ENCODE measurements at regions not wholly inside any gene's neighbourhood (a gene's known extent, or its start where the extent isn't known, plus 50 kb on each side); places are given as distances from the start of the nearest gene placed in this dataset.

DNA sequence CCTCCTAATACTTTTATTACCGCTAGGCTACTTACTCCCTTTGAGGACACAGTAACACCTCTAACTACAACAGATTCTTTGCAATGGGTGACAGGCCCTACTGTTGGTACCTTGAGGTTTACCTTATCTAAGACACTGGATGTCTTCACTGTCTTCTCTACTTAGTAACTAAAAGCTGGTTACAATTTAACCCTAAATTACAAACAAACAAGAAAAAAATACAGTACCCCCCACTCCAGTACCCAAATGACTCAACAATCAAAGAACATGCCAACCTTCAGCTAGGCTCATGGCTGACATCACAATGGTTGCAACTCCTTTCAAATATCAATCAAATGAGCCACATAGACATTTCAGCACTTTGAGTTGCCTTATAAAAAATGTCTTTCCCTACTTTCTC, 198.0 kb downstream of the GUCY2F start:
- no peaks in the 10 kb centered on the region for H3K27me3 Mint-ChIP-seq (ENCODE audit: low read depth)
- Histone ChIP-seq H2BK5ac (ENCODE audit: insufficient read length, low read length) (no peak overlapping the region), H3K27me3 (ENCODE audit: insufficient read depth, low read length) (no peaks in the 10 kb centered on the region), H3T11ph (ENCODE audit: low read length) (no peak overlapping the region), H3K14ac (ENCODE audit: insufficient read depth, low read length) (no peak overlapping the region), H4K8ac (replicated peaks; ENCODE audit: insufficient read length, low read depth, low read length) (no peak overlapping the region), H2BK15ac (ENCODE audit: low read depth, low read length) (no peak overlapping the region), H2AFZ (ENCODE audit: low read length) (no peak overlapping the region), H3K79me1 (ENCODE audit: insufficient read depth, low read depth, low read length, poor library complexity, severe bottlenecking) (no peaks in the 10 kb centered on the region), H3K18ac (ENCODE audit: insufficient read length, low read depth, low read length) (no peak overlapping the region), H2BK120ac (ENCODE audit: low read depth, low read length, poor library complexity, severe bottlenecking) (no peak overlapping the region), H4K91ac (ENCODE audit: insufficient read length, low read depth, low read length) (no peak overlapping the region), H3K23ac (ENCODE audit: insufficient read length, low read depth, low read length) (no peak overlapping the region), H3K23me2 (ENCODE audit: insufficient read length, low read depth, low read length, poor library complexity, severe bottlenecking) (no peaks in the 10 kb centered on the region), H3K4me2 (ENCODE audit: insufficient read depth, insufficient read length, low read length) (no peak overlapping the region), H3K4me1 (ENCODE audit: insufficient read depth, low read length) (peaks cover 3% of the 10 kb centered on the region), H3K4ac (ENCODE audit: low read depth, low read length) (no peak overlapping the region), H3K79me2 (ENCODE audit: insufficient read depth, low read length) (no peaks in the 10 kb centered on the region), H2AK5ac (ENCODE audit: insufficient read length, low read length) (no peak overlapping the region), H2BK20ac (ENCODE audit: low read depth, low read length, poor library complexity, severe bottlenecking) (no peak overlapping the region), H4K20me1 (ENCODE audit: control insufficient read depth, insufficient read depth, insufficient read length) (no peaks in the 10 kb centered on the region), H2BK12ac (ENCODE audit: insufficient read length, low read depth, low read length) (no peak overlapping the region), H4K5ac (ENCODE audit: insufficient read length, low read depth, low read length) (no peak overlapping the region), H3K56ac (ENCODE audit: insufficient read length, low read depth, low read length) (no peak overlapping the region), H3K27ac (ENCODE audit: insufficient read length, low read depth, low read length) (no peak overlapping the region), H3K9ac (ENCODE audit: extremely low read depth, insufficient read length, low read length) (no peak overlapping the region), H3K9me3 (ENCODE audit: control insufficient read depth, low read depth, low read length) (no peaks in the 10 kb centered on the region)
- no peak overlapping the region for H3K4me3 Mint-ChIP-seq
- no CpG with 5 or more reads among the region's 1 CpG for WGBS (ENCODE audit: extremely low coverage, insufficient read length, low lambda C conversion rate)
- peaks cover 13 to 15% of the 10 kb centered on the region in 2 experiments for H3K4me1 Mint-ChIP-seq
- H3K36me3 Mint-ChIP-seq (ENCODE audit: insufficient read depth in 1 of 3, low read depth in 3 of 3) = no peaks in the 10 kb centered on the region
- DNase-seq = no peak
- TF ChIP-seq, protein P1, sequence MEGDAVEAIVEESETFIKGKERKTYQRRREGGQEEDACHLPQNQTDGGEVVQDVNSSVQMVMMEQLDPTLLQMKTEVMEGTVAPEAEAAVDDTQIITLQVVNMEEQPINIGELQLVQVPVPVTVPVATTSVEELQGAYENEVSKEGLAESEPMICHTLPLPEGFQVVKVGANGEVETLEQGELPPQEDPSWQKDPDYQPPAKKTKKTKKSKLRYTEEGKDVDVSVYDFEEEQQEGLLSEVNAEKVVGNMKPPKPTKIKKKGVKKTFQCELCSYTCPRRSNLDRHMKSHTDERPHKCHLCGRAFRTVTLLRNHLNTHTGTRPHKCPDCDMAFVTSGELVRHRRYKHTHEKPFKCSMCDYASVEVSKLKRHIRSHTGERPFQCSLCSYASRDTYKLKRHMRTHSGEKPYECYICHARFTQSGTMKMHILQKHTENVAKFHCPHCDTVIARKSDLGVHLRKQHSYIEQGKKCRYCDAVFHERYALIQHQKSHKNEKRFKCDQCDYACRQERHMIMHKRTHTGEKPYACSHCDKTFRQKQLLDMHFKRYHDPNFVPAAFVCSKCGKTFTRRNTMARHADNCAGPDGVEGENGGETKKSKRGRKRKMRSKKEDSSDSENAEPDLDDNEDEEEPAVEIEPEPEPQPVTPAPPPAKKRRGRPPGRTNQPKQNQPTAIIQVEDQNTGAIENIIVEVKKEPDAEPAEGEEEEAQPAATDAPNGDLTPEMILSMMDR (conservative IDR thresholded peaks at IDR 0.05) = no peak
- no peak overlapping the region for H3K27ac Mint-ChIP-seq
- H3K9me3 Mint-ChIP-seq = peaks cover under 1 to 3% of the 10 kb centered on the region in 2 experiments; a peak in 1 of 5 replicates
